ENCODE measurements at regions not wholly inside any gene's neighbourhood (a gene's known extent, or its start where the extent isn't known, plus 50 kb on each side); places are given as distances from the start of the nearest gene placed in this dataset.
A peak's percentile ranks its signal among the peaks of the same experiment; 100 is the strongest.

DNA sequence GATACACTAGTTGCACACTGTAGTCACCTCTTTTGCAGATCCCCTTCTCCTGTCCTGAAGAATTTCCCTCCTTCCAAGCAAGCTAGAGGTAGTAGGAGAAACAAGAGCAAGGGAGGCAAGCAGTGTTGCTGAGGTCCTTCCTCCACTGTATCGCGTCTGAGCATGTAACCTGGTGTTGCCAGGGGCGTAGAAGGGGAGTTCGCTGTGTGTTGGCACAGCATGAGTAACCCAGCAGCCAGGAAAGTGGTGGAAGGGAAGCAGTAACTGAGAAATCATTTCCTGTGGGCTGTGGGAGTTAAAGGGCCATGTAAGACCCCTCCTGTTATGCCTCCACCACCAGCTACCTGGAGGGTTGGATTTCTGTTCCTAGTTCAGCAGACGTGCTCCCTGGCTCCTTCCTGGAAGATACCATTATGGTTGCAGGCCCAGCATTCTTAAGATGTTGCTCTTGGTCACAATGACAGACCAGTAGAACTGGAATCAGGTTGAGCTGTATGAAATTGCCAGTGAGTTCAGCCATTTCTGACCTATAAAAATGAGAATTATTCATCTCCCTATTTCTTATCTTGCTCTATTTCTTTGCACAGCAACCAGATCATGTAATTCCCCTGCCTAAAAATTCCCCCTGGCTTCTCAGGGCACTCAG lies 215.3 kb upstream of the TOPAZ1 start:
- no peak overlapping the region for H3K4me3 Mint-ChIP-seq
- H3K9me3 Mint-ChIP-seq = no peaks in the 10 kb centered on the region
- peaks cover 64% of the 10 kb centered on the region for H3K27me3 Mint-ChIP-seq
- H3K36me3 Mint-ChIP-seq (ENCODE audit: low read depth) = no peaks in the 10 kb centered on the region
- no peak overlapping the region for H3K27ac Mint-ChIP-seq
- peaks cover 4% of the 10 kb centered on the region for H3K4me1 Mint-ChIP-seq (ENCODE audit: low read depth)

DNA sequence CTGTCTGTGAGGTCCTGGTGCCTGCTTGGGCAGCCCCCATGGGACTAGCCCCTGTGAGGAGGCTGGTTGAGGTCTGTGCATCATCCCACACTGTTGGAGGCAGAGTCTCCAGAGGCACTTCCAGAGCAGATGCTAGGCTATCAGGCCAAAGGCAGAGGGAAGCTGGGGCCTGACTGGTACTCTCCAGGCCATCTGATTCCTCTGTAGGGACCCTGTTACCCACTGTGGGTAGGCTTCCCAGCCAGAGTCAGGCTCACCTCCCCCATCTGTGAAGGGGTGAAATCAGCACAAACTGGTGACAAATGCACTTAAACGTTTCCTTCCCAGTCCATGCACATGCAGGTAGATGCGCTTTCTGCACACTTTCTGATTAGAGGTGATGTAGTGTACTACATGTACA lies 212.6 kb upstream of the TOPAZ1 start:
- Mint-ChIP-seq H3K27ac (no peak overlapping the region), H3K9me3 (no peaks in the 10 kb centered on the region), H3K4me1 (ENCODE audit: low read depth) (no peaks in the 10 kb centered on the region), H3K4me3 (no peak overlapping the region), H3K27me3 (peaks cover 40% of the 10 kb centered on the region), H3K36me3 (ENCODE audit: low read depth) (no peaks in the 10 kb centered on the region)

DNA sequence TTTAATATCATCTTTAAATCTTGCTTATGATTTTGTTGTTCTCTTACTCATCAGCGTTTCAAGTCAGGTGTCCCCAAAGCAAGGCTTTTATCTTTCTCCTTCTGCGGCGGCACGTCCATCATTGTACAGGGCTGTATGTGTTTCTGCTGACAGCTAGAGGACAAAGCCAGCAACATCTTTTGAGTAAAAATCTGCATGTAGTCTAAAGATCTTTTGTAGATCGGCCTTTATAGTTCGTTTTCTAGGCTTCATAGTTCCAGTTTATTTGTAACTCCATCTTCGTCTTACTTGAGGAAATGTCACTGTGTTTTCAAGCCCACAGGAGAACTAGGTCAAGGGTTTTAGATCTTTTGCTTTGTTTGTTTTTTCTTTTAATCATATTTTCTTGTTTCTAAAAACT lies 211.4 kb upstream of the TOPAZ1 start:
- Mint-ChIP-seq H3K4me3 (no peak overlapping the region), H3K36me3 (ENCODE audit: low read depth) (no peaks in the 10 kb centered on the region), H3K4me1 (ENCODE audit: low read depth) (no peaks in the 10 kb centered on the region), H3K9me3 (no peaks in the 10 kb centered on the region), H3K27me3 (peaks cover 29% of the 10 kb centered on the region), H3K27ac (no peak overlapping the region)

DNA sequence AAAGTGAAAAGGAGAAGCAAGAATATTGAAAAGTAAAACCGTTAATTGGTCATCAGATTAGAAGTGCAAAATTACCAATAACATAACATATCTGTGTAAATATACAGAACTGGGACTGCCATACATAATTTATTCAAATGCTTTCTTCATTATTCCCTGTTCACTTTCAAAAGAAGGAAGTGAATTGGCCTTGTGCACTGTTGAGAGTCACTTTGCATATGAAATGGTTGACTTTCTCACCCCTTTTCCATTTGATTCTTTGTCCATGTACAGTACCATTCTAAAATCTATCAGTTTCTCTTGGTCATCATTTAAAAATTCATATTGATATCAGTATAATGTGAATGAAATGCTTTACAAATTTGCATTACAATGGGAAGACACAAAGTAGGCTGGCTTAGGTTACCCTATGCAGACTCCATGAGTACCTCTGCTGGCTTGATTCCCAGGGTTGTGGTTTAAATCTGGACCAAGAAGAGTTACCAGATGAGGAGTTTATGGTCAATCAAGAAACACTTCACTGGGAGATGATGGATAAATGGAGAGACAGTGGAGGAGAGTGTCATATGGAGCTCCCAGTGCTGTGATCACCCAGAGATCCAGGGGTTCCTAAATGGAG lies 210.9 kb upstream of the TOPAZ1 start:
- Mint-ChIP-seq H3K27ac (no peak overlapping the region), H3K27me3 (peaks cover 28% of the 10 kb centered on the region), H3K36me3 (ENCODE audit: low read depth) (no peaks in the 10 kb centered on the region), H3K9me3 (no peaks in the 10 kb centered on the region), H3K4me3 (no peak overlapping the region), H3K4me1 (ENCODE audit: low read depth) (no peaks in the 10 kb centered on the region)

DNA sequence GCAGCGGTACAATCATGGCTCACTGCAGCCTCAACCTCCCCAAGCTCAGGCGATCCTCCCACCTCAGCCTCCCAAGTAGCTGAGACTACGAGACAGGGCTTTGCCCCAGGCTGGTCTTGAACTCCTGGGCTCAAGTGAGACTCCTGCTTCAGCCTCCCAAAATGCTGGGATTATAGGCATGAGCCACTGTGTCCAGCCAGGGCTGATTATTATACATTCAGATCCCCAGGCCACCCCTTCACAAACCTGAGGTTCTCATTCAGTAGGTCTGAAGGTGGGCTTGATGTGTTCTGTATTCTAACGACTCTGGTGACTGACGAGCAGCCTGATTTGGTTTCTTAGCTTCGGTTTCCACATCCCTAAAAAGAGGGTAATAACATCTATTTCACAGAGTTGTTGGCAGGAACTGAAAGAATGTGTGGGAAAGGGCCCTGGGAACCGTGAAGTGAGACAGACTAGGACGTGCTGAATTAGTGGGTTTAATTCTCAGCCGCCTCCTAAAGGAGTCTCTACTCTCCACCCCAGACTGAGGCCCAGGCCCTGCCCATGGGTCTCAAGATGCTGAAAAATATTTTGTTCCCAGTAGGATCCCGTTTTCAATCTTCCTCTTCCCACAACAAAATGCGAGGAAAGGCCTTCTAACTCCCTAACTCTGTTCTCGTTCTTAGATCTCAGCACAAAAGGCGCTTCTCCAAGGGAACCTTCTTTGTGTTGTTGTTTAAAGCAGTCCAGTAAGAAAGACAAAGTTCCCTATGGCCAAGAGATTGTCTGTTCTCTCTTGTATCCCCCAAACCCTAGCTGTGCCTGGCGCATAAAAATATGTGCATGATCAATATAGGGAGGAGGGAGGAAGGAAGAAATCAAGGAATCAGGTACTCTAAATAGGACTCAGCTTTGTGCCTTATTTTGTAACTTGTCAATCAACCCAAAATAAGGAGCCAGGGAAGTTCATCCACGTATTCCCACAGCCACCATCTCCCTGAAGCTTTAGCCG lies 210.0 kb upstream of the TOPAZ1 start:
- Mint-ChIP-seq H3K27me3 (peaks cover 22% of the 10 kb centered on the region), H3K4me3 (no peak overlapping the region), H3K36me3 (ENCODE audit: low read depth) (no peaks in the 10 kb centered on the region), H3K9me3 (no peaks in the 10 kb centered on the region), H3K4me1 (ENCODE audit: low read depth) (no peaks in the 10 kb centered on the region), H3K27ac (no peak overlapping the region)

DNA sequence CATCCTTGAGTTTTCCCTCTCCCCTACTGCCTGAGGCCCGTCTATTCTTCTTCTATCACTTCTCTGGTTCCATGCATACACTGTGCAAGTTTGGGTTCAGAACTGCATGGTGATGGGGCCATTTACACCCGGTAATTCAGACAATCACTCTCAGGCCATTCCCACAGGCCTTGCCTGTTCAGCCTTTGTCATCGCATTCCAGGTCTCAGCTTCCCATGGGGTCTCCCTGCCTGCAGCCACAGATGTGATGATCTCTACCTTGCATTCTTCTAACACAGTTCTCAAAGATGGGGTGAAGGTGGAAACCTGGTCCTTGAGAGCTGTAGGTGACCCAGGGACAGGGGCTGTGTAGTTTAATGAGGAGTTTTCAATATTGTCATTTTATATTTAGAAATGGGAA lies 209.2 kb upstream of the TOPAZ1 start:
- no peak overlapping the region for H3K4me3 Mint-ChIP-seq
- H3K36me3 Mint-ChIP-seq (ENCODE audit: low read depth) = no peaks in the 10 kb centered on the region
- H3K27me3 Mint-ChIP-seq = peaks cover 16% of the 10 kb centered on the region
- no peaks in the 10 kb centered on the region for H3K9me3 Mint-ChIP-seq
- no peak overlapping the region for H3K27ac Mint-ChIP-seq
- H3K4me1 Mint-ChIP-seq (ENCODE audit: low read depth) = no peaks in the 10 kb centered on the region

DNA sequence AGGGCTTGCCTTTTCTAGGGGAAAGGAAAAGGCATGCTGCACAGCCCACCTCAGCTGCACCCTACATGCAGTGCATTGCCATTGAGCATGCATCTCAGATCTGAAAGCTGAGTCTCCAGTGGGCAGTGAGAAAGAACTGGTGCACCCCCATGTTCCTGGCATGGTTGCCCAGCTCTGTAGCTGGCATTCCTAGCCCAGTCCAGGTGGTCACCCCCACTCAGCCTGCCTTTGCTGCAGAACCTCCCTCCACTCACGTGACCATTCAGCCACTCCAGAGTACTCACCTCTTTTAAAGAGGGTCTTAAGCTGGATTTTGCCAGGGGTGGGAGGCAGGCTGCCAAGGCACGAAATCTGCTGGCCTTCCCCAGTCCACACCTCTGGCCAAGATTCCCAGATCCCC lies 208.6 kb upstream of the TOPAZ1 start:
- Mint-ChIP-seq H3K27me3 (peaks cover 11% of the 10 kb centered on the region), H3K27ac (no peak overlapping the region), H3K9me3 (no peaks in the 10 kb centered on the region), H3K4me1 (ENCODE audit: low read depth) (no peaks in the 10 kb centered on the region), H3K4me3 (no peak overlapping the region), H3K36me3 (ENCODE audit: low read depth) (no peaks in the 10 kb centered on the region)

DNA sequence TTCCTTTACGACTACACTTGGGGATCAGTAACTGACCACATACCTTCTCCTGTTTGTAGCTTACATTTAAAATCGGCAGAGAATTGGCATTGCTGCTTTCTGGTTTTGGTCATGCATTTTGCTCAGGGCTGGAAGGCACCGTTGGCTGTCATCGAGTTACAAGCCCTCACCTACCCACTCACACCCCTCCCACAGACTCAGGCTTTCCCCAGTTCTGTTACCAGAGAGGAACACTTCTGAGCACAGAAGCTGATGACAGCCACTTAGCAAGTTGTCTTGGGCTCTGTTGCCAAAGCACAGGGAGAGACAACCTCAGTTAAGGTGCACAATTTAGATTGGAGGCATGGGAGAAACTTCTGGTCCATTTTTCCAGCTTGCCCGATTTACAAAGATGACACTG lies 204.8 kb upstream of the TOPAZ1 start:
- Mint-ChIP-seq H3K27me3 (peaks cover 10% of the 10 kb centered on the region), H3K36me3 (ENCODE audit: low read depth) (no peaks in the 10 kb centered on the region), H3K4me3 (no peak overlapping the region), H3K9me3 (no peaks in the 10 kb centered on the region), H3K4me1 (ENCODE audit: low read depth) (no peaks in the 10 kb centered on the region), H3K27ac (no peak overlapping the region)

DNA sequence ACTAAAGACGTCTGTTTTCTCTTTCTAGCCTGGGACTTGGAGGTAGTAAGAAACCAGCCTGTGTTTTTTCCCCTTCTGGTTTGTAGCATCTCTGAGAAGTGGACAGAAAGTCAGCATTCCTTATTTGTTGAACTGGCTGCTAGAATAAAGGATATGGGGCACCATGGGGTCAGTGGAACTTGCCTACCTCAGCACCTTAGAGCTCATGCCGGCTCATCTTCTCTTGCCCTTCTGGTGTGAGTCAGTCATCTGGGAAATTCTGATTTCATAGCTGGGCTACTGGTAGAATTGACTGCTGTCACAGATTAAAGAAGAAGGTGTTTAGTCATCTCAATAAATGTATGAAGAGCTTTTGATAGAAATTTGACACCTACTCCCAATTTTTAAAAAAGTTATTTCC lies 202.7 kb upstream of the TOPAZ1 start:
- Mint-ChIP-seq H3K4me1 (ENCODE audit: low read depth) (no peaks in the 10 kb centered on the region), H3K36me3 (ENCODE audit: low read depth) (no peaks in the 10 kb centered on the region), H3K4me3 (no peak overlapping the region), H3K27ac (no peak overlapping the region), H3K27me3 (peaks cover 10% of the 10 kb centered on the region), H3K9me3 (no peaks in the 10 kb centered on the region)

DNA sequence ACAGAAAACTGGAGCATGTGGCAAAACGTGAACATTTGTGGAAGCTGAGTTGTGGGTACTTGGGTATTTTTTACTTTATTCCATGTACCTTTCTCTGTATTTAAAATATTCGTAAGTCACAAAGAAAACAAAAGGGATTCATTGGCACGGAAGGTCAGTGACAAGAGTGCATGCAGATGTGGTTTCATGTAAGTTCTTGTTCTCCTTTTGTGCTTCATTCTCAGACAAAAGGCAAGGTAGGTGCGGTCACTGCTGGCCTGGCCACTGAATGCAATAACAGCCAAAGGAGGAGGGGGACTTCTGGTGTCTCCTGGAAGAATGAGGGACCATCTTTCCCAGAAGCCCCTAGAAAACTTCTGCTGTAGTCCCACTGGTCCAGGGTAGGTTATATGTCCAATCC lies 200.0 kb upstream of the TOPAZ1 start:
- Mint-ChIP-seq H3K27ac (no peak overlapping the region), H3K9me3 (no peaks in the 10 kb centered on the region), H3K4me3 (no peak overlapping the region), H3K36me3 (ENCODE audit: low read depth) (no peaks in the 10 kb centered on the region), H3K4me1 (ENCODE audit: low read depth) (peaks cover 19% of the 10 kb centered on the region), H3K27me3 (peaks cover 7% of the 10 kb centered on the region)

DNA sequence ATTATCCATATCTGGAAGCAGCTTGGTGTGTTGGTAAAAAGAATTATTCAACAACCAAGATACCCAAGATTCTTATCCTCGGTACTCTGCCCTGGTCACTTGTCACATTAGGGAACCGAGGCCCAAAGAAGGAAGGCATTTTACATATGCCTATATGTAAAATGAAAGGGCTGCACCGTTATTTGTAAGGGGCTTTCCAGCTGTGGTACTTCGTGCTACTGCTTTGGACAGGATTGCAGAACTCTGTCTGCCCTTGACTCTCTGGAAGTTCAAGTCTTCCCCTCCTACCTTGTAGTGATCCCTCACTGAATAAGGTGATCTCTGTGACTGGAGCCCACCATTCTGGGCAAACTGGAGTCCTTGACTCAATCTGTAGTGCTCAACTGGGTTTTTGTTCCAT lies 198.9 kb upstream of the TOPAZ1 start:
- H3K4me3 Mint-ChIP-seq = no peak overlapping the region
- H3K4me1 Mint-ChIP-seq (ENCODE audit: low read depth) = peaks cover 20% of the 10 kb centered on the region
- no peaks in the 10 kb centered on the region for H3K36me3 Mint-ChIP-seq (ENCODE audit: low read depth)
- no peaks in the 10 kb centered on the region for H3K9me3 Mint-ChIP-seq
- peaks cover 7% of the 10 kb centered on the region for H3K27me3 Mint-ChIP-seq
- no peak overlapping the region for H3K27ac Mint-ChIP-seq

DNA sequence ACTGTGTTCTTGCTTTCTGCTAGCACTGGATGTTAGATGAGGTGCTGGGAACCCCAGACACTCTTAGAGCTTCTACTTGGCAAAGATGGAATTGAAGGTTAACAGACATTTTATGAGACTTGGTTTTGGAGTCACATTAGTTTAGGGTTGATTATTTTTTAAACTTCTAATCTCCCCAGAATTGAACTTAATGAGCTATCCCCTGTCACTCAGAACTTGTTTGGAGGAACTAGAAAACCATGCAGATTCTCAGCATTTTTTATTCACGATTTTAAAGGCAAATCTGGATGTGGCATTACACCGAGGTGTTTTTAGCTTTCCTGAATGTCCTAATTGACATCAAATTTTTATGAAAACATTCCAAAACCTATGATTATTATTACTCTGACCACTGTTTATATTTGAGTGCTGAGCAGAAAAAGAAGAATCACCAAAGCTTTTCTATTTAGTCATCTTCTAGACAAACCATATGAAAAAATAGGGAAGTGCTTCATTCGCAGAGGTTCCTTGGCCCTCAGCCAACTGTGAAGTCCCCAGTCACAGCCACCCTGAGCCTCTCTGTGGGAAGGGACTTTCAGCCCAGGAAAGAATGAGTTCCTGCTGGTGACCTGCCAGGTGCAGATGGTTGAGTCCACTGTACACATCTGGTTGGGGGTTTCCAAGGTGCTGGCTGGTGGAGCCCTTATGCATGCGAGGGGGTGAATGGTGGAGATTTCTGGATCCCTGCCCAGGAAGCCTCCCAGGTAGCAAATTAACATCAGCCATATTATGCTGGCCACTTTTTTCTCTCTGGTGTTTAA lies 196.0 kb upstream of the TOPAZ1 start:
- Mint-ChIP-seq H3K4me1 (ENCODE audit: low read depth) (peaks cover 20% of the 10 kb centered on the region), H3K9me3 (no peaks in the 10 kb centered on the region), H3K36me3 (ENCODE audit: low read depth) (no peaks in the 10 kb centered on the region), H3K4me3 (no peak overlapping the region), H3K27ac (peak overlapping the region; percentile 10), H3K27me3 (peaks cover 3% of the 10 kb centered on the region)

DNA sequence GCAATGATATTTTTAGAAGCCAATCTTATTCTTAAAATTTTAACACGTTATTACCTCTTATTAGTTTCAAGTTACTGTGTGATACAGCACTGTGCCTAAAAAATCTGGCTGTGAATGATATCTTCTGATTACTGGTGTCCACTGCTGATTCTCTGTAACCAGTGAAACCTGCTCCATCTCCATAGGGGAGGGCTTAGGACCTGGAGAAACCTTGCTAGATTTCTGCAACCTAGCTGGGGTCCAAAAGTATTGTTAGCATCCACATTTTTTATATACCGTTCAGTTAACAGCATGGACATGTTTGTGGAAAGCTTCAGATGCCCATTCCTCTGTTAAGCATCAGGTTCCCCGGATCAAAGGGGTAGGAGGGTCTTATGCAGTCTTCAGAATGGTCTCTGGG lies 193.9 kb upstream of the TOPAZ1 start:
- Mint-ChIP-seq H3K9me3 (no peaks in the 10 kb centered on the region), H3K4me1 (ENCODE audit: low read depth) (peaks cover 20% of the 10 kb centered on the region), H3K4me3 (no peak overlapping the region), H3K36me3 (ENCODE audit: low read depth) (no peaks in the 10 kb centered on the region), H3K27ac (no peak overlapping the region), H3K27me3 (no peaks in the 10 kb centered on the region)

DNA sequence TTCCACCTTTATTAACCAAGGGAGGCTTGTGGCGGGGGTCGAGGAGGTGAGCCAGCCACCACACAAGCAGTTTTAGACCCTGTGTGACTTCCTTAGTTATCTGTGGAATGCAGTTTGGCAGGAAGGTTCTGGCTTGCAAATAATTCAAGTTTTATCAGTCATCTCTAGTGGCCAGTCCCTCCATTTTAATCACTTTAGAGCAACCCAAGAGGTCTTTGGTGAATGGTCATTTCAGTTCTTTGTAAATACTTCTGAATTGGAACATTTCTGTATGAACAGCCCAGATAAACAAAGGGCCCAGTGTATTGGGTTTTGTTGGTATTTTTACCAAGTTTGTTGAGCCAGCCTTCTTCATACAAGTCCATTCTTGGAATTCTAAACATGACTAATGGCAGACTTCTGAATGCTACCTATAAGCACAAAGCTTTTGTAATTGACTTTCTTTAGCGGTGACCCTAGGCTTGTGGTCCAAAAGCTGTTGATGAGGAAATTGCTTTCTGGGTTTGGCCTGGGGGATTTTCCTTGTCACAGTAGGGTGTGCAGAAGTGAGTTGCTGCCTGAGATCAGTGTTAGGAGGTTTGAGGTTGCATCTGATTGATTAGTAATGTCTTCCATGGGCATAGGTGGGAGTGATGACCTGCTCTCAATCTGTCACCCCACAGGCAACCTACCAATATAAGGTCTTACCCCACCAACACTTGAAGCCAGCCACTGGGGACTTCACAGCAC lies 193.3 kb upstream of the TOPAZ1 start:
- H3K4me1 Mint-ChIP-seq (ENCODE audit: low read depth) = peaks cover 20% of the 10 kb centered on the region

More for the DNA sequence above, 193.3 kb upstream of the TOPAZ1 start:
- Mint-ChIP-seq H3K9me3 (no peaks in the 10 kb centered on the region), H3K36me3 (ENCODE audit: low read depth) (no peaks in the 10 kb centered on the region), H3K4me3 (no peak overlapping the region), H3K27ac (no peak overlapping the region), H3K27me3 (no peaks in the 10 kb centered on the region)
